ENCODE measurements at regions not wholly inside any gene's neighbourhood (a gene's known extent, or its start where the extent isn't known, plus 50 kb on each side); places are given as distances from the start of the nearest gene placed in this dataset.

GRCh38 chr4:83839615-83840014 is 303.7 kb downstream of the GPAT3 start:
- WGBS (ENCODE audit: extremely low coverage, insufficient read length, low lambda C conversion rate), result no CpG with 5 or more reads among the region's 2 CpGs
- H2AK5ac ChIP-seq (ENCODE audit: insufficient read length, low read length), result no peak overlapping the region
- H3K9me3 Mint-ChIP-seq, result no peaks in the 10 kb centered on the region

More at GRCh38 chr4:83839615-83840014, 303.7 kb downstream of the GPAT3 start:
- H3K18ac ChIP-seq (ENCODE audit: insufficient read length, low read depth, low read length), result no peak overlapping the region
- no peak overlapping the region for H3T11ph ChIP-seq (ENCODE audit: low read length)
- no peak overlapping the region for H3K27ac Mint-ChIP-seq
- no peak overlapping the region for H4K5ac ChIP-seq (ENCODE audit: insufficient read length, low read depth, low read length)
- no peaks in the 10 kb centered on the region for H3K27me3 ChIP-seq (ENCODE audit: insufficient read depth, low read length)
- no peak overlapping the region for H3K4me2 ChIP-seq (ENCODE audit: insufficient read depth, insufficient read length, low read length)
- no peak for DNase-seq
- no peak overlapping the region for H3K9ac ChIP-seq (ENCODE audit: extremely low read depth, insufficient read length, low read length)
- no peaks in the 10 kb centered on the region for H3K4me1 ChIP-seq (ENCODE audit: insufficient read depth, low read length)
- no peak overlapping the region for H2BK20ac ChIP-seq (ENCODE audit: low read depth, low read length, poor library complexity, severe bottlenecking)
- no peak overlapping the region for H3K4me3 Mint-ChIP-seq
- no peak for TF ChIP-seq CTCF (conservative IDR thresholded peaks at IDR 0.05)
- H3K36me3 Mint-ChIP-seq (ENCODE audit: insufficient read depth in 1 of 3, low read depth in 3 of 3), result no peaks in the 10 kb centered on the region
- H4K8ac ChIP-seq (replicated peaks; ENCODE audit: insufficient read length, low read depth, low read length), result no peak overlapping the region
- H3K27ac ChIP-seq (ENCODE audit: insufficient read length, low read depth, low read length), result no peak overlapping the region
- H3K27me3 Mint-ChIP-seq (ENCODE audit: low read depth), result no peaks in the 10 kb centered on the region
- no peaks in the 10 kb centered on the region for H3K9me3 ChIP-seq (ENCODE audit: control insufficient read depth, low read depth, low read length)
- H2AFZ ChIP-seq (ENCODE audit: low read length), result no peak overlapping the region
- no peak overlapping the region for H2BK15ac ChIP-seq (ENCODE audit: low read depth, low read length)
- H3K79me1 ChIP-seq (ENCODE audit: insufficient read depth, low read depth, low read length, poor library complexity, severe bottlenecking), result no peaks in the 10 kb centered on the region
- H4K91ac ChIP-seq (ENCODE audit: insufficient read length, low read depth, low read length), result no peak overlapping the region
- no peaks in the 10 kb centered on the region for H3K4me1 Mint-ChIP-seq
- H2BK5ac ChIP-seq (ENCODE audit: insufficient read length, low read length), result no peak overlapping the region
- H3K79me2 ChIP-seq (ENCODE audit: insufficient read depth, low read length), result no peaks in the 10 kb centered on the region
- H2BK120ac ChIP-seq (ENCODE audit: low read depth, low read length, poor library complexity, severe bottlenecking), result no peak overlapping the region
- no peaks in the 10 kb centered on the region for H4K20me1 ChIP-seq (ENCODE audit: control insufficient read depth, insufficient read depth, insufficient read length)
- no peak overlapping the region for H3K23ac ChIP-seq (ENCODE audit: insufficient read length, low read depth, low read length)
- no peak overlapping the region for H2BK12ac ChIP-seq (ENCODE audit: insufficient read length, low read depth, low read length)
- H3K4ac ChIP-seq (ENCODE audit: low read depth, low read length), result no peak overlapping the region
- H3K56ac ChIP-seq (ENCODE audit: insufficient read length, low read depth, low read length), result no peak overlapping the region
- H3K23me2 ChIP-seq (ENCODE audit: insufficient read length, low read depth, low read length, poor library complexity, severe bottlenecking), result no peaks in the 10 kb centered on the region
- H3K14ac ChIP-seq (ENCODE audit: insufficient read depth, low read length), result no peak overlapping the region
